Stomach smooth muscle (tissue), 2 donors: ENCODE measurements at regions not wholly inside any gene's neighbourhood (a gene's known extent, or its start where the extent isn't known, plus 50 kb on each side); places are given as distances from the start of the nearest gene placed in this dataset.

Source experiments
- H3K27ac ChIP-seq: one replicate; pipeline ENCODE4 v1.7.0; 2013; ENCODE audit warnings: mild to moderate bottlenecking, low read length, inconsistent platforms
- H3K27me3 ChIP-seq, 2 donors: one replicate each; pipeline ENCODE4 v1.7.0; 2013; ENCODE audit warnings: low read length in 2 of 2; ENCODE audit not compliant: insufficient read depth in 2 of 2, control insufficient read depth in 1 of 2
- H3K36me3 ChIP-seq, 2 donors: one replicate each; pipeline ENCODE4 v1.7.0; 2013; ENCODE audit warnings: low read length in 2 of 2; ENCODE audit not compliant: control insufficient read depth in 2 of 2, insufficient read depth in 2 of 2
- H3K4me1 ChIP-seq: one replicate; pipeline ENCODE4 v1.7.0; 2013; ENCODE audit warnings: low read length; ENCODE audit not compliant: control insufficient read depth, insufficient read depth
- H3K4me3 ChIP-seq, 2 donors: one replicate each; pipeline ENCODE4 v1.7.0; 2013; ENCODE audit warnings: low read length in 2 of 2
- H3K9ac ChIP-seq, 2 donors: one replicate each; pipeline ENCODE4 v1.7.0; 2013; ENCODE audit warnings: low read length in 2 of 2, mild to moderate bottlenecking in 1 of 2
- H3K9me3 ChIP-seq, 2 donors: one replicate each; pipeline ENCODE4 v1.7.0; 2013; ENCODE audit warnings: low read length in 2 of 2; ENCODE audit not compliant: control insufficient read depth in 2 of 2
- donor health status: healthy.
- donor health status: Pancreatic carcinoma.

DNA sequence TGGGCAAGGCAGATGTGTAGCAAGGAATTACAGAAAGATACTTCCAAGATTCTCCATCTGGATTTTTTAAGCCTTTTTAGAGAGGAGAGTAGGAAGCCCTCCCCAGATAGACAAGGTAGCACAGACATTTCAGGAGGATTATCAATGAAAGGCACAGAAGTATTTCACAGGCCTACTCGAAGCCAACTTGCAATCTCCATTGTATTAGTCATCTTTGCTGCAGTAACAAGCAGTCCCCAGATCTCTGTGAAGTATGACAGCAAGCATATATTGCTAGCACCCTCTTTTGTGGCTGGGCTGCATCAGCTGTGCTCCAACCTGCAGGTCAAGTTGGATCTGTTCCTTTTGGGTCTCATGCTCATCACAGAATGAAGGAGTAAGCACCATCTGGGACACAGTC is 101.6 kb downstream of the MAF start:
- Histone ChIP-seq H3K27me3 (no peaks in the 10 kb centered on the region), H3K36me3 (no peaks in the 10 kb centered on the region), H3K4me3 (no peak overlapping the region), H3K4me1 (no peaks in the 10 kb centered on the region), H3K27ac (no peak overlapping the region), H3K9ac (no peak overlapping the region), H3K9me3 (peaks cover 0 to 3% of the 10 kb centered on the region in 2 donors)

- no peak overlapping the region for H3K4me3 ChIP-seq
- no peaks in the 10 kb centered on the region for H3K4me1 ChIP-seq
- no peak overlapping the region for H3K27ac ChIP-seq
- H3K9ac ChIP-seq: no peak overlapping the region
- H3K36me3 ChIP-seq: no peaks in the 10 kb centered on the region
- peaks cover 0 to 3% of the 10 kb centered on the region in 2 donors for H3K9me3 ChIP-seq
- no peaks in the 10 kb centered on the region for H3K27me3 ChIP-seq
These were observed 102.8 kb downstream of the MAF start for GRCh38 chr16:79497606-79498350.

DNA sequence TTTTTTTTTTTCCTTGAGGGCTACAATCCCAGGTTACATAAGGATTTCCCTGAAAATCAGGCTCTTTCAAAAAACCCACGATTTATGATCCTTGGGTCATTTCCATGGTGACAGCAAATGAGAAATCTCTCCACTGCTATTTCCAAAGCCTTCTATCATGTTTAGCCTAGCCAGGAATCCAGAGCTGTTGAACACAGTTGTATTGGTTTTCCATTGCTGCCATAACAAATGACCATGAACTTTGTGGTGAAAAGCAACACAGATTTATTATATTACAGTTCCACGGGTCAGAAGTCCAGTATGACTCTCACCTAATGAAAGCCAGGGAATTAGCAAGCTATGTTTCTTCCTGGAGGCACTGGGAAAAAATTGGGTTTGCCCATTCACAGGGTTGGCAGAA is 106.6 kb downstream of the MAF start:
- no peak overlapping the region for H3K27ac ChIP-seq
- H3K4me1 ChIP-seq: no peaks in the 10 kb centered on the region
- no peaks in the 10 kb centered on the region for H3K27me3 ChIP-seq
- H3K9ac ChIP-seq: no peak overlapping the region
- H3K36me3 ChIP-seq: no peaks in the 10 kb centered on the region
- no peaks in the 10 kb centered on the region for H3K9me3 ChIP-seq
- H3K4me3 ChIP-seq: no peak overlapping the region

DNA sequence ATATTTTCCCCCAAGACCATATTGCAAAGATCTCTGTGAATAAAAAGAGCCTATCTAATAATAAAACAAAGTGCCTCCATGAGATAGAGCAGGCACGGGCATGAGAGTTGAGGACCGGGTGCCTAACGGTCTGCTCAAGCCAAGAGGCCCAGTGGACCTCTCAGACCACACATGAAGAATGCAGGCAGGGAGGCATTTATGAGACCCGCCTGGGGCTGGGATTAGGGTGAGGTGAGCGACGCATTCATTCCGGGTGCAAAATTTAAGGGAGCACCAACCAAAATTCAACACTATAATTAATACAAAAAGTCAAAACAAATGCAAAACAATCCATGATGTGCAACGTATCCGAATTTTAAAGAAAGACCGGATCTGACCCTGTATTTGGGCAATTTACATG is 108.5 kb downstream of the MAF start:
- Histone ChIP-seq H3K27me3 (no peaks in the 10 kb centered on the region), H3K27ac (no peak overlapping the region), H3K36me3 (no peaks in the 10 kb centered on the region), H3K4me3 (no peak overlapping the region), H3K9ac (no peak overlapping the region), H3K9me3 (no peaks in the 10 kb centered on the region), H3K4me1 (no peaks in the 10 kb centered on the region)

DNA sequence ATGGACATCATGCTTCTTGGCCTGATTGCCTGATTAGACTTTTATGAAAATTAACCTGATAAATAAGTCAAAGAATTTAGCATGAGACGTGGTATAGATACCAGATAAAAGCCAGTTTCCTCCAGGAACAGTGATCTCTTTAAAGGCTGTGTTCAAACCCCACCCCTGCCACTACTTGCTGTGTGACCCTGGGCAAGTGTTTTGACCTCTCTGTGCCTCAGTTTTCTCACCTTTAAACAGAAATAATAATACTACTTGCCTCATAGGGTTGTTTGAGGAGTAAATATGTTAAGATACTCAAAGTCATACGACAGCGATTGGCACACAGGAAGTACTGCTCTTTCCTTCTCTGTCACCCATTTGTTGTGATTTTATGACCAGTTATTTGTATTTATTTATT is 115.5 kb downstream of the MAF start:
- no peaks in the 10 kb centered on the region for H3K27me3 ChIP-seq
- H3K4me3 ChIP-seq: no peak overlapping the region
- no peaks in the 10 kb centered on the region for H3K9me3 ChIP-seq
- no peaks in the 10 kb centered on the region for H3K4me1 ChIP-seq
- no peak overlapping the region for H3K9ac ChIP-seq
- no peak overlapping the region for H3K27ac ChIP-seq
- H3K36me3 ChIP-seq: no peaks in the 10 kb centered on the region

DNA sequence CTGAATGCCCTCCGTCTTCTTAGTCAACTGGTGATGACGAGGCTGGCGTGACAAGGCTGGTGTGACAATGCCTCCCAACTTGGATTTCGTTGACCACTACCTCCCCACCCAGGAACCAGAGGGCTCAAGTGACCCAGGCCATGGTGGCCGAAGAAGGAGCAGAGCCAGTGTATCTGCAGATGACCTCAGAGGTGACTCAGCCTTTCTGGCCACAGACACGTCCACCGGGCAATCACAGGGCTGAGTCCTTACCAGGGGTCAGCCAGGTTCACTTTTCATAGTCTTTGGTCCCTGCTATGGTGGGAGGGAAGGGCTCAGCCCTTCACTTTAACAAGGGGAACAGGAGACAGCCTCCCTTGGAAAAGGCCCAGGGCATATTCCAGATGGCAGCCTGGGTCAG is 116.3 kb downstream of the MAF start:
- Histone ChIP-seq H3K27me3 (no peaks in the 10 kb centered on the region), H3K9me3 (no peaks in the 10 kb centered on the region), H3K4me1 (no peaks in the 10 kb centered on the region), H3K36me3 (no peaks in the 10 kb centered on the region), H3K9ac (no peak overlapping the region), H3K27ac (no peak overlapping the region), H3K4me3 (no peak overlapping the region)

DNA sequence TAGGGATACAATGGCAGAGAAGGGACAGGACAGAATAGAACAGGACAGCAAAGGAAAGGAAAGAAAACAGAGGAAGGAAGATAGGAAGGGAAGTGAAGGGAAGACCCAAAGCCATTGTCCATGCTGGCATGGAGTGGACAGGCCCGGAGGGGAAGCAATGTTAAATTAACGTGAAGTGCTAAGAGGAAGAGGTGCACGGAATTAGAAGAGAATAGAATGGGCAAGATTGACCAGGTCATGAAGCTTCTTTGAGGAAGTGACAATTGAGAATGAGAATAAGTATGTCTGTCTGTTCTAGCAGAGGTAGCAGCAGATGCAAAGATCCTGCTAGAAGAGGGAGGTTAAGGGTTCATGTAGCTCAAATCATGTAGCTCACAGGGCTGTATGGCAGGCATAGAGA is 117.2 kb downstream of the MAF start:
- H3K36me3 ChIP-seq: no peaks in the 10 kb centered on the region

DNA sequence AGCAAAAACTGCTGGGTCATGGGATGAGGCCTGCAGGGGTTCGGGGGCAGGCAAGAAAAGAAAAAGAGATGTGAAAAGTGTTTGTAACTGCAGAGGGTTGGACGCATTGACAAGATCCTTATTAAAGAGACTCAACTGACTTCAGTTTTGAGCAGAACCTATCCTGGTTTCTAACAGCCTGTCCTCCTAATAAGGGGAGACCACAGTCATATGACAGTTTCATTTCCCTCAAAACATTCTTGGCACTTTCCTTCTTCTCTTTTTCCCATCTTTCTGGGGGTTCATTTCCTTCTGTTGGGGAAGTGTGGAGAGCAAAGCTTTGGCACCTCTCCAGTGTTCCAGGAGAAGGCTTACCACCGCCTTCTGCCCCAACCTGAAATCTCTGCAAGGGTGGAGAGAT is 118.5 kb downstream of the MAF start:
- Histone ChIP-seq H3K36me3 (no peaks in the 10 kb centered on the region), H3K4me3 (no peak overlapping the region), H3K27me3 (no peaks in the 10 kb centered on the region), H3K27ac (no peak overlapping the region), H3K9me3 (no peaks in the 10 kb centered on the region), H3K4me1 (no peaks in the 10 kb centered on the region), H3K9ac (no peak overlapping the region)

More for the DNA sequence above, 117.2 kb downstream of the MAF start:
- Histone ChIP-seq H3K9ac (no peak overlapping the region), H3K27ac (no peak overlapping the region), H3K27me3 (no peaks in the 10 kb centered on the region), H3K4me3 (no peak overlapping the region), H3K9me3 (no peaks in the 10 kb centered on the region), H3K4me1 (no peaks in the 10 kb centered on the region)

GRCh38 chr16:79480929-79481328 is 119.6 kb downstream of the MAF start:
- H3K9me3 ChIP-seq: no peaks in the 10 kb centered on the region
- no peaks in the 10 kb centered on the region for H3K4me1 ChIP-seq
- H3K27me3 ChIP-seq: no peaks in the 10 kb centered on the region
- H3K27ac ChIP-seq: no peak overlapping the region
- H3K9ac ChIP-seq: no peak overlapping the region
- no peak overlapping the region for H3K4me3 ChIP-seq
- H3K36me3 ChIP-seq: no peaks in the 10 kb centered on the region

GRCh38 chr16:79480056-79480455 is 120.5 kb downstream of the MAF start:
- H3K4me1 ChIP-seq: no peaks in the 10 kb centered on the region
- no peak overlapping the region for H3K27ac ChIP-seq
- H3K36me3 ChIP-seq: no peaks in the 10 kb centered on the region
- no peaks in the 10 kb centered on the region for H3K9me3 ChIP-seq
- H3K27me3 ChIP-seq: no peaks in the 10 kb centered on the region
- no peak overlapping the region for H3K4me3 ChIP-seq
- H3K9ac ChIP-seq: no peak overlapping the region

GRCh38 chr16:79476580-79476979 is 124.0 kb downstream of the MAF start:
- Histone ChIP-seq H3K36me3 (no peaks in the 10 kb centered on the region), H3K27me3 (no peaks in the 10 kb centered on the region), H3K4me3 (no peak overlapping the region), H3K4me1 (no peaks in the 10 kb centered on the region), H3K9me3 (no peaks in the 10 kb centered on the region), H3K27ac (no peak overlapping the region), H3K9ac (no peak overlapping the region)
